NCI-H2171 treated with DMSO at 0.1 percent for 48 hours (cell line): ENCODE measurements at regions not wholly inside any gene's neighbourhood (a gene's known extent, or its start where the extent isn't known, plus 50 kb on each side); places are given as distances from the start of the nearest gene placed in this dataset.

Experiments used
- DNase-seq: peaks from one replicate; lab custom pipeline; 2025; lab: John Stamatoyannopoulos, UW

GRCh38 chr7:106482091-106482490 is 178.9 kb downstream of the CCDC71L start:
- no peak for DNase-seq

GRCh38 chr7:106480616-106481031 is 180.3 kb downstream of the CCDC71L start:
- no peak for DNase-seq

DNA sequence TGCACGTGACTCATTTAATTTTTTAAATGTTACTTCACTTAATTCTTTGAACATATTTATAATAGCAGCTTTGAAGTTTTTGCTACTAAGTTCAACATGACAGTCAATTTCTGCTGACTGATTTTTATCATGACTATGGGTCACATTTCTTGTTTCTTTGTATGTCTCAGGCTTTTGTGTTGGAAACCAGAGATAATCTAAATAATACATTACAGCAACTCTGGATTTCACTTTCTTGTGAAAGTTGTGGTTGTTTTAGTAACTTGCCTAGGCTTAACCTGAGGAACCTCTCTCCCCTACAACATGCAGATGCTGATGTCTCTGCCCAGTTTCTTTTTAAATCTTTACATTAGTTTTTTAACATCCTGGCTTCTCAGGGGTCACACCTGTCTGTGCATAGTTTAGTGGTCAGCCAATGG is 180.8 kb downstream of the CCDC71L start:
- DNase-seq, result no peak

DNA sequence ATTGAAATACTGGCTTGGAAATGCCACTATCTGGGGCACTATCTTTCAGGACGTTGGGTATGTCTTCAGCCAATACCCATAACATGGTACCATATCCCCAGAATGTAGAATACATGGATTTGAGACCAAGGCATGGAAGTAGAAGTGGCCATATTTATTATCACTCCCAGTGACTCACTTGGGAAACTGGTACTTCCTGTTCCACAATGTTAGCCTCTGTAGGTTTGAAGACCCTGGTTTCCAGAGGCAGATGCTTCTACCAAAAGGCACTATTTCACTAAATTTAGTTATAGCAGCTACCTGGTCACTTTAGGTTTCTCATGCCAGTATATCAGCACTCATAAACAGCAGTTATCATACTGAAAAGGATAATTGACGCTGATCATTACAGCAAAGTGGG is 184.2 kb downstream of the CCDC71L start:
- DNase-seq, result no peak

DNA sequence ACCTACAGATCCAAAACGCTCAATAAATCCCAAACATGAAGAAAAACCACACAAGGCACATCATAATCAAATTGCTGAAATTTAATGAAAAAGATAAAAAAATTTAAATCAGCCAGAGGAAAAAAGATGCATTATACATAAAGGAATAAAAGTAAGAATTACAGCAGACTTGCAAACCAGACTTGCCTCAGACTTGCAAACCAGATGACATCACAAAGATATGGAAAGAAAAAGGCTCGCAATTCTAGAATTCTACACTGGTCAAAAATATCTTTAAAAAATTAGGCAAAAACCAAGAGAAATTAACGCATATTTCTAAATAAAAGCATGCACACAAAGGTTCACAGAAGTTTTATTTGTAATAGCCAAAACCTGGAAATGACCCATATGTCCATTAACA is 188.0 kb upstream of the NAMPT start:
- DNase-seq, result no peak

- no peak for DNase-seq
Observed at GRCh38 chr7:106471686-106472440, 187.1 kb upstream of the NAMPT start.

- no peak for DNase-seq
Observed at GRCh38 chr7:106471021-106471420, 186.2 kb upstream of the NAMPT start.

- no peak for DNase-seq
Observed at GRCh38 chr7:106466867-106467266, 182.1 kb upstream of the NAMPT start.

DNA sequence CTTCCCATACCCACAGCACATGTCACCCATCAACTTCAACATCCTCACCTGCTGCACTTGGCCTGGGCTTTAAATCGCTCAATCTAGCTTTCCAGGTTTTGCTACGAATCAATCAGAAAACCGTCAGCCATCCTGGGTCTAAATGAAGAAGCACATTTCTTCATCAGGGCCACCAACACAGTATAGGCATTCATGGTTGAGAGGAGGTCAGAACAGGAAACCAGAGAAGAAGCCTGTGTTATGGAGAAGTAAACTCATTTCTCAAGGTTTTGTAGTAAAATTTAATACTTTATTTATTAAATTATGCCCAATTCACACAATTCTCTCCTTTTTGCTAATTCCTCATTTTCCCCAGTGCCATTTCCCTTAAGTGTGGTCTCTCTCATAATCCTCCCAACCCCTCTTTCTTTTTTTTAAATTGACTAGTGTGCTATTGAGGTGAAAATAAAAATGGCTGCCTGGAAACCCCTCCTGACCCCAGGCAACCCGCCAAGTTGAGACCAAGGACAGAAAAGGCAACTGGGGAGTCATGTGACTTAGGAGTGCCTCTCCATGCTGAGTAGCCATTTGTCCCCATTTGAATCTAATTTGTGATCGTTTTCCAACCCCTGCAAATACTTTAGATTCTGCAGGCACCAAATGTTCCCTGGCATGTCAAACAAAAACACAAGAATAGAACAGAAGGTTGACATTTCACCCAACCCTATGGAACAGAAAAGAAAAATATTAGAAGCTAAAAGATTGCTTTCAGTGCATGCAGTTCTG is 181.1 kb upstream of the NAMPT start:
- DNase-seq, result no peak

GRCh38 chr7:106464651-106465050 is 179.9 kb upstream of the NAMPT start:
- no peak for DNase-seq

- no peak for DNase-seq
Observed at GRCh38 chr7:106463851-106464611, 179.2 kb upstream of the NAMPT start.

DNA sequence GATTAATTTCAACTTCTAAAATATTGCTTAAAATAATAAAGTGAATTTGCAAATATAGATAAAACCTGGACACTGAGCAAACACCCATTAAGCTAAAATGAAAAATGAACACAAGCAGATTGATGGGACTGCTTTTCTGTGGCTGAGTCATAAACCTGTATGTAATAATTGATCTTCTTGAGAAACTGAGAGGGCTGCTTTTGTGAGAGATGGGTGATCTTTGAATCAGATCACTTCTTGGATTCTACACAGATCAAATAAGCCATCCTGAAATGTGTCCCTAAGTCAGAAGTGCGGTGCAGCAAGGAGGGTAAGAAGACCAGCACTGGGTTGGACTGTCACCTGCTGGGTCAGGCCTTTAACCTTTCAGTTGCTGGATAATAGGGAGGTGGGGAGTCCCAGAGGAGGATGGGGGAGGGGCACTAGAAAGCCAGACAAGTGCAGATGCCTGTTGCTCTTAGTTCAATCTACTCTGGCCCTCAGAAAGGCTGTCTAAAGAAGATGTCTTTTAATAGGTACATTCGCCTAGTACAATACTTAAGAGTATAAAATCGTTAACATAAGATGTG is 178.2 kb upstream of the NAMPT start:
- no peak for DNase-seq

DNA sequence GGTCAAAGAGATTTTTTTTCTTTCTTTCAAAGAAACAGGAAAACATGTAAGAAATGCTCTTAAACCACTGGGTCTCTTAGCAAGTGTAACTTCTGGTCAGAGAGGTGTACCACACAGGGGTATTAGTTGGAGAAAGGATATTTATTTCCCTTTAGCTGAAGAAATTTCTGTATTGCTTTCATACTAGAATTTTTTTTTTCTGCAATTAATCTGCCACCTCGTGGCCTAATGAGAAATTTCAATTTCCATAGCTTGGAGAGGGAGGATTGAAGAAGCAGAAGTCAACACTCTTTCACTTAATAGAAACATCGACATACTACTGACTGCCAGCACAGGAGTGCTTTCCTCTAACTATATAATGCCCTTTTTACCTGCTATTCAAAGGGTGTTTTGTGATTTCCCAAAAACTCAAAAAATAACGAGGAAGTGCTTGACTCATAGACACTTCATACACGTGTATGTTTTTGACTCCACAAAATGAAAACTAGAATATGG is 177.6 kb upstream of the NAMPT start:
- peak; percentile 16 for DNase-seq

DNA sequence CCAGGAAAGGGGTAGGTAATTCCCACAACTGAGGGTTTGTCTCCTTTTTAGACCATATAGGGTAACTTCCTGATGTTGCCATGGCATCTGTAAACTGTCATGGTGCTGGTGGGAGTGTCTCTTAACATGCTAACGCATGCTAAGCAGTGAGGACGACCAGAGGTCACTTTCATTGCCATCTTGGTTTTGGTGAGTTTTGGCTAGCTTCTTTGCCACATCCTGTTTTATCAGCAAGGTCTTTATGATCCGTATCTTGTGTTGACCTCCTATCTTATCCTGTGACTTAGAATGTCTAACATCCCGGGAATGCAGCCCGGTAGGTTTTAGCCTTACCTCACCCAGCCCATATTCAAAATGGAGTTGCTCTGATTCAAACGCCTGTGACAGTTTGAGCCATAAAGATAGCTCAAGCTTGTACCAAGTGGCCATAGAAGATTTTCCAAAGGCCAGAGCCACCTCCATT is 176.0 kb upstream of the NAMPT start:
- DNase-seq, result no peak

- no peak for DNase-seq
Observed at GRCh38 chr7:106459397-106460072, 174.8 kb upstream of the NAMPT start.

- no peak for DNase-seq
Observed at GRCh38 chr7:106457678-106458077, 172.9 kb upstream of the NAMPT start.

DNA sequence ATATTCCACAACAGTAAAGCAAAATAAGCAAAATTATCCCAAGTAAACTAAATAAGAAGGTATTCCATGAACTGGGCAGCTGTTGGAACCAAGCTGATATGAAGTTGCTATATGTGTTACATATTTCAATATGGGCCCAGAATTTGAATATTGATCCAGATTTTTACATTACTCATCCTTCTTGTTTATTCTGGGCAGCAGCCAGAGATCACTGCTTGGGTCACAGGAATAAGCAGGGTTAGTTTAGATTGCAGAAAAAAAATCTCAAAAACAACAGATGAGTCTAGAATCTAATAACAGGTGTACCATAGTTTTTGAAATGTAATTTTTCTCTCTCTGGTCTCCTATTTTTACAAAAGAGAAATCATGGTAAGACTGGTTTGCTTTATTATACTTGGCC is 171.5 kb upstream of the NAMPT start:
- no peak for DNase-seq

DNA sequence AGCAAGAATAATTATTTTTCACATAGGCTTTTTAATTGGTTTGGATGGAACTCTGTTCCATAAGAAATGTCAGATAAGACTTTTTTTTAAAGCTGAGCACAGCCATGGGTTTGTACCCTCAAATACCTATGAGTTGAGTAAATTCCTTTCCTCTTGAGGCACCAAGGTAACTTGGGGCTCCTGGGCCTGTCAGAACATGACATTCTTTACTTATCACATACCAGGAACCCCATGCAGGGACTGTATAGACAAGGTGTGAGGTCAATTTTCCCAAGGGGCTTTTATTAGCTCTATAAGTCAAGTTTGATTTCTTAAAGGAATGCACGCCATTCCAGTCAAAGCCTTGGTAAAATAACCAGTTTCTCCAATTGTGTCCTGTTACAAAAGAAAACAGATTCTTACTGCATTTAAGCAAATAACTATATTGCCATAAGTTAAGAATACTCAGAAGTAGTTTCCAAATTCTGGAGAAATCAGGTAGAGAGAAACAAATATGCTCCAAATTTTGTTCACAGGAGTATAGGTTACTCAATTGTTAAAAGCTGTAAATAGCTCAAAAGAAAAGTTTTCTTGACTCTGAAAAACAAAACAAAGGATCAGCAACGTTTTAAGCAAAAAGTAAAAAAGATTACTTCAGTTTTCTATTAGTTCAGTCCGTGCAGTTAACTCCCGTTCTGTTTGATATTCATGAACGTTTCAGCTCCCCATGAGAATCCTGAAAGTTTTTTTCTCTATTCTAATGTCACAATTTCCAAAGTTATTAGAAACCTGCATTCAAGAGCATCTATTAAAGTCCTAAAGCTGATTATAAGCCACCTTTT is 167.5 kb upstream of the NAMPT start:
- no peak for DNase-seq

DNA sequence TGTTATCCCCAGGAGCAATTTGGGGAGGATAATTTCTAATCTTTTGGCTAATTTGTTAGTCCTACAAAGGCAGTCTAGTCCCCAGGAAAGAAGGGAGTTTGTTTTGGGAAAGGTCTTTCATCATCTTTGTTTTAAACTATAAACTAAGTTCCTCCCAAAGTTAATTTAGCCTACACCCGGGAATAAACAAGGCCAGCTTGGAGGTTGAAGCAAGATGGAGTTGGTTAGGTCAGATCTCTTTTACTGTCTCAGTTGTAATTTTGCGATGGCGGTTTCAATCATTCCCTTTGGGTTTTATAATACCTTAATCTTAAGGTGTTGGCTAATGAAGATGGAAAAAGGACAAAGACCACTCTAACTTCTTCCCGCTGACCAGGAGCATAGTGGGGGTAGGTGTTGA is 166.4 kb upstream of the NAMPT start:
- no peak for DNase-seq

DNA sequence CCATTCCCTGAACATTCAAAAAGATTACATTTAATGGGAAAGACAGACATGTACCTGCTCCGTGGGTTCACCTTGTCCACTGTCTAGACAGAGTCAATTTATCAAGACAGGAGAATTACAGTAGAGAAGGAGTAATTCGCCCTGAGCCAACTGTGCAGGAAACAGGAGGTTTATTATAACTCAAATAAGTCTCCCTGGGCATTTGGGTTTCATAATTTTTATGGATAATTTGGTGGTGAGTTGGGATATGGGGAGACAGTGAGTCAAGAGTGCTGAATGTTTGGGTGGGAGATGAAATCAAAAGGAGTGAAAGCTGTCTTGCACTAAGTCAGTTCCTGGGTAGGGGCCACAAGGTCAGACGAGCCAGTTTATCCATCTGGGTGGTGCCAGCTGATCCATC is 165.9 kb upstream of the NAMPT start:
- DNase-seq, result no peak
